Natural killer cell (primary cell): ENCODE measurements at regions not wholly inside any gene's neighbourhood (a gene's known extent, or its start where the extent isn't known, plus 50 kb on each side); places are given as distances from the start of the nearest gene placed in this dataset.
"Not testable (repeated sequence)": the region's sequence is repeated elsewhere in the genome, so short reads cannot be mapped to it uniquely, and the experiment has no call there.

ENCODE experiments used
- ATAC-seq, 3 donors: fragments of 150-1000 bp in 2 of 3; fragments of 200-7000 bp in 1 of 3; cut with Tn5 transposase; 1 replicate in 1 of 3; 2 replicates in 2 of 3; pipeline ENCODE4 v1.10.0; 2021; ENCODE audit warnings: mild to moderate bottlenecking in 2 of 3, moderate library complexity in 2 of 3
- DNase-seq, 2 donors: peaks; one replicate each; pipeline versions ENCODE4 v3.0.0 to v3.0.0-alpha.2; 2013 to 2021; ENCODE audit warnings: mixed read lengths in 1 of 2
- H3K27ac ChIP-seq: one replicate; pipeline ENCODE4 v1.5.1; 2013; ENCODE audit warnings: mild to moderate bottlenecking, low read length
- H3K27me3 ChIP-seq: one replicate; pipeline ENCODE4 v1.6.1; 2013; ENCODE audit warnings: low read length; ENCODE audit not compliant: control insufficient read depth, insufficient read depth
- H3K36me3 ChIP-seq: one replicate; pipeline ENCODE4 v1.6.1; 2013; ENCODE audit warnings: low read length; ENCODE audit not compliant: control insufficient read depth, insufficient read depth
- H3K4me1 ChIP-seq: one replicate; pipeline ENCODE4 v1.6.1; 2013; ENCODE audit warnings: low read length; ENCODE audit not compliant: control insufficient read depth, insufficient read depth
- H3K4me3 ChIP-seq: one replicate; pipeline ENCODE4 v1.5.1; 2013; ENCODE audit warnings: low read length
- H3K9me3 ChIP-seq: one replicate; pipeline ENCODE4 v1.6.1; 2013; ENCODE audit warnings: low read length; ENCODE audit not compliant: control insufficient read depth, insufficient read depth
- H3K27ac Mint-ChIP-seq, 2 donors: one replicate each; pipeline ENCODE4 v1.8.0; 2022; ENCODE audit warnings: mild to moderate bottlenecking in 2 of 2, mixed read lengths in 2 of 2, moderate library complexity in 1 of 2
- H3K27me3 Mint-ChIP-seq, 2 donors: one replicate each; pipeline ENCODE4 v1.8.0; 2022; ENCODE audit warnings: low read depth in 2 of 2, mixed read lengths in 2 of 2
- H3K36me3 Mint-ChIP-seq: one replicate; pipeline ENCODE4 v1.8.0; 2022; ENCODE audit warnings: mixed read lengths
- H3K4me1 Mint-ChIP-seq, 2 donors: one replicate each; pipeline ENCODE4 v1.8.0; 2022; ENCODE audit warnings: mixed read lengths in 2 of 2
- H3K4me3 Mint-ChIP-seq: one replicate; pipeline ENCODE4 v1.8.0; 2022; ENCODE audit warnings: mild to moderate bottlenecking, moderate library complexity, mixed read lengths
- H3K9me3 Mint-ChIP-seq, 2 donors: one replicate each; pipeline ENCODE4 v1.8.0; 2022; ENCODE audit warnings: mixed read lengths in 2 of 2
- CTCF ChIP-seq: fragments of 200-600 bp; IDR thresholded peaks from one replicate; pipeline ENCODE4 v1.8.0; 2022; ENCODE audit warnings: antibody characterized with exemption
- WGBS: methylation state at CpG from one replicate; pipeline ENCODE4 v1.1.7; 2013; ENCODE audit warnings: missing lambda C conversion rate; ENCODE audit not compliant: insufficient coverage; 5-methylcytosine and 5-hydroxymethylcytosine counted together
- intact Hi-C: fragments of 100-400 bp; cut with micrococcal nuclease; formaldehyde crosslinking; loops from one replicate; pipeline ENCODE4 v1.14.2; 2022

- DNase-seq, result no peak
- intact Hi-C loops, result no loop called here
- no peaks in the 10 kb centered on the region for H3K36me3 ChIP-seq
- H3K27ac ChIP-seq, result no peak overlapping the region
- no peaks in the 10 kb centered on the region for H3K36me3 Mint-ChIP-seq
- peaks cover 0 to 2% of the 10 kb centered on the region in 2 donors for H3K9me3 Mint-ChIP-seq
- 82% methylated on average over 3 of the region's 3 CpGs for WGBS
- H3K4me3 ChIP-seq, result no peak overlapping the region
- H3K4me1 ChIP-seq, result no peaks in the 10 kb centered on the region
- no peak overlapping the region for H3K27ac Mint-ChIP-seq
- peaks cover 4% of the 10 kb centered on the region for H3K27me3 ChIP-seq
- ATAC-seq, result no peak
- TF ChIP-seq CTCF, result no peak
- peaks cover 11 to 14% of the 10 kb centered on the region in 2 donors for H3K27me3 Mint-ChIP-seq
- no peaks in the 10 kb centered on the region for H3K9me3 ChIP-seq
- no peak overlapping the region for H3K4me3 Mint-ChIP-seq
- H3K4me1 Mint-ChIP-seq, result no peaks in the 10 kb centered on the region
Measured at GRCh38 chr4:121583396-121583795, 113.4 kb downstream of the ANXA5 start.

DNA sequence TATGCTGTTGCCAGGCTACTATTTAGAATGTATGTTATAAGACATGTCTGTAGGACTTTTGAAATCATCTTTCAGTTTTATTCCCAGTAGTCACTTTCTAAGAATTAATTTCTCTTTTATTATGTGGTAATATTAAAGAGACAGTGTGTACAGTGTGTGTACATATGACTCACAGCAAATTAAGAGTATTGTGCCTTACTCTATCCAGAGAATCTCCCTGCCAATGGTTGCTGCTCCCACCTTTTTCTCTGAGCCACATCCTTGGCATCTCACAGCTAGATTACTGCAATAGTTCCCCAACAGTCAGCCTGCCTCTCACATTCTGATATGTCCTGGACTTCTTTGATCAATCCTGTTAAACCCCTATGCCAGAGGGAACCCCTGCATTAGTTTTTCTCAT, 114.5 kb downstream of the ANXA5 start:
- H3K36me3 ChIP-seq, result no peaks in the 10 kb centered on the region
- no peak for TF ChIP-seq CTCF
- peaks cover under 1 to 6% of the 10 kb centered on the region in 2 donors for H3K27me3 Mint-ChIP-seq
- no peak overlapping the region for H3K4me3 Mint-ChIP-seq
- DNase-seq (no peak), ATAC-seq (no peak)
- H3K4me3 ChIP-seq, result no peak overlapping the region
- no peaks in the 10 kb centered on the region for H3K9me3 Mint-ChIP-seq
- H3K36me3 Mint-ChIP-seq, result no peaks in the 10 kb centered on the region
- H3K9me3 ChIP-seq, result no peaks in the 10 kb centered on the region
- intact Hi-C loops, result no loop called here
- H3K4me1 ChIP-seq, result no peaks in the 10 kb centered on the region
- H3K4me1 Mint-ChIP-seq, result no peaks in the 10 kb centered on the region
- H3K27ac Mint-ChIP-seq, result no peak overlapping the region
- H3K27me3 ChIP-seq, result peaks cover 2% of the 10 kb centered on the region
- H3K27ac ChIP-seq, result no peak overlapping the region

DNA sequence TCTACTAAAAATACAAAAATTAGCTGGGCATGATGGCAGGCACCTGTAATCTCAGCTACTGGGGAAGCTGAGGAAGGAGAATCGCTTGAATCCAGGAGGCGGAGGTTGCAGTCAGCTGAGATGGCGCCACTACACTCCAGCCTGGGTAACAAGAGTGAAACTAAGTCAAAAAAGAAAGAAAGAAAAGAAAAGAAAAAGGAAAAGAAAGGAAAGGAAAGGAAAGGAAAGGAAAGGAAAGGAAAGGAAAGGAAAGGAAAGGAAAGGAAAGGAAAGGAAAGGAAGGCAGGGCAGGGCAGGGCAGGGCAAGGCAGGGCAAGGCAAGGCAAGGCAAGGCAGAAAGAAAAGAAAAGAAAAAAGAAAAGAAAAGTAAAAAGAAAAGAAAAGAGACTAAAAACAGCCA, 121.4 kb downstream of the ANXA5 start:
- H3K27ac ChIP-seq, intact Hi-C loops, H3K4me1 ChIP-seq, H3K4me3 Mint-ChIP-seq, ATAC-seq, H3K9me3 ChIP-seq, H3K4me1 Mint-ChIP-seq, H3K36me3 Mint-ChIP-seq, H3K36me3 ChIP-seq, H3K9me3 Mint-ChIP-seq, H3K27me3 ChIP-seq, DNase-seq, H3K27me3 Mint-ChIP-seq, H3K27ac Mint-ChIP-seq, H3K4me3 ChIP-seq: not testable (repeated sequence)
- WGBS, result 92% methylated on average over 3 of the region's 3 CpGs

DNA sequence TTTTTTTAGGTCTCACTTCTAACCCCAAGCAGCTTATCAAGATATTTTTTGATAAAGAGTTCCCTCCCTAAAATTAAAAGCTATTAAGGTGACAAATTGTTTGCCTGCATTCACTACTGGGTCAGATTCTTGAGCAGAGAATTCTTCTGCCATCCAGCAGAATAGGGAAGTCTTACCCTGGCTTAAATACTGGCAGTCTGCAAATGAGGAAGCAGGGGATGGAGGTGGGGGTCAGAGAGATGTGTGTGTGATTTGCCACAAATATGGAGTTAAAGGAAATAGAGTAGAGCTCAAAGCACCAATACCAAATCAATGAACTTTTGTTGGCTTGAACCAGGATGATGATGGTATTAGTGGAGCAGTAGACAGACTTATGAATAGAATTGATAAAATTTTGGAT, 122.2 kb downstream of the ANXA5 start:
- intact Hi-C loops, result no loop called here
- H3K27me3 ChIP-seq, result no peaks in the 10 kb centered on the region
- Mint-ChIP-seq H3K27me3 (no peaks in the 10 kb centered on the region), H3K27ac (no peak overlapping the region), H3K4me1 (no peaks in the 10 kb centered on the region), H3K4me3 (no peak overlapping the region), H3K9me3 (peaks cover 0 to 4% of the 10 kb centered on the region in 2 donors), H3K36me3 (no peaks in the 10 kb centered on the region)
- no peaks in the 10 kb centered on the region for H3K4me1 ChIP-seq
- no peak overlapping the region for H3K4me3 ChIP-seq
- ATAC-seq (no peak), DNase-seq (no peak)
- H3K36me3 ChIP-seq, result no peaks in the 10 kb centered on the region
- no peaks in the 10 kb centered on the region for H3K9me3 ChIP-seq
- no peak overlapping the region for H3K27ac ChIP-seq
- TF ChIP-seq CTCF, result no peak
